DMS 273 (cell line): ENCODE measurements at regions not wholly inside any gene's neighbourhood (a gene's known extent, or its start where the extent isn't known, plus 50 kb on each side); places are given as distances from the start of the nearest gene placed in this dataset.
A peak's percentile ranks its signal among the peaks of the same experiment; 100 is the strongest.

ENCODE experiments used
- DNase-seq: peaks from one replicate; lab custom pipeline; 2025; ENCODE audit not compliant: unreplicated experiment; lab: John Stamatoyannopoulos, UW

GRCh38 chr7:89887489-89887888, 266.8 kb upstream of the STEAP1 start:
- DNase-seq, result no peak

GRCh38 chr7:89908736-89909135, 245.5 kb upstream of the STEAP1 start:
- DNase-seq, result no peak

GRCh38 chr7:89914711-89915110, 239.6 kb upstream of the STEAP1 start:
- DNase-seq, result peak; percentile 48

DNA sequence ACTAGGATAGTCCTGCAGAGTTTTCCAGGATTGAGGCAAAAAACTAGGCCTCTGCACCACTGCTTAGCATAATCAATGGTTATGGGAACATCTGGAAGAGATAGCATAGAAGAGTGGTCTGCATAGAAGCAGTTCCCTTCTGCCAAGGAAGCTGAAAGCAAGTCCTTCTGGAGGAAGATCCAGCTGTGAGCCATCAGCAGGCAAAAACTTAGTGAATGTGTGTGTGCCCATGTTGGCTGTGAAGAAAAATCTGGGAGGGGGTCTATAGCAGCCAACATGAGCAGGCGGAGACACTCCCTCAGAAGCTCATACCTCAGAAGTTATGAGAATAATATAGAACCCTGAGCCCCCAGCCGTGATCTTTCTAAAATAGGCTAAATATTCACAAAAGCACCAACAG, 228.1 kb upstream of the STEAP1 start:
- DNase-seq, result no peak

GRCh38 chr7:89926701-89927100, 227.6 kb upstream of the STEAP1 start:
- no peak for DNase-seq

DNA sequence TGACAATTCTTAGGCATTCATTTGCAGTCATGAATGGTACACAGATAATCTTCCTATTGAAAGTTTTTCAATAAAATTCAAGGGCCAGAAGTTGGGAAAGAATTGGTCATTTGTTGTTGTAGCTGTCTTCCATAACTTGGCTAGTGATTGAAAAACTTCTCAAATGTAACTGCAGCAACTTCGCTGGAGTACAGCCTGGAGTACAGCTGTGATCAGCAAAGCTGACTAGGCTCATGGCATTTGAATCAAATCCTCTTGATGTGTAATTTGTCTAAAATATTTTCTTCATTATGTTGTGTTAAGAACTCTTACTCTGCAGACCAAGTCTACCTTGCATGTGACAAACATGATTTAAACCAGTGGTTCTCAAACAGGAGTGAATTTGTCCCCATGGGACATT, 226.5 kb upstream of the STEAP1 start:
- DNase-seq, result no peak

DNA sequence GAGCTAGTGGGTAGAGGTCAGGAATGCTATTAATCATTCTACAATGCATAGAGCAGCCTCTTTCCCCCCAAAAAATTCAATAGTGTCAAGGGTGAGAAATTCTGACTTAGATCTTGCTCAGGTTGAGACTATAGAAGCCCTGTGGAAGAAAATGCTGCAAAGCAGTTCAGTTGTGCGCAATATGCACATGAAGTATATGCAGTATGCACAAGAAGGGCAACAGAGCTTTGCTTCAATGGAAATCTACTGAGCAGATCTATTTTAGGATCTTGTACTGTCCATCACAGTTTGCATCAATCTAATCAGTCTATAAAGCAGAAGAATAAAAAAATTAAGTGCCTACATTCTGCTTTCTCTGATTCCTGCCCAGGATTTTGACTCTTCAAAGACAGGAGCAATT, 225.8 kb upstream of the STEAP1 start:
- no peak for DNase-seq

GRCh38 chr7:89934101-89934500, 220.2 kb upstream of the STEAP1 start:
- no peak for DNase-seq

GRCh38 chr7:89943525-89944050, 210.7 kb upstream of the STEAP1 start:
- no peak for DNase-seq

- DNase-seq, result no peak
Measured at GRCh38 chr7:89958525-89959068, 195.7 kb upstream of the STEAP1 start.

DNA sequence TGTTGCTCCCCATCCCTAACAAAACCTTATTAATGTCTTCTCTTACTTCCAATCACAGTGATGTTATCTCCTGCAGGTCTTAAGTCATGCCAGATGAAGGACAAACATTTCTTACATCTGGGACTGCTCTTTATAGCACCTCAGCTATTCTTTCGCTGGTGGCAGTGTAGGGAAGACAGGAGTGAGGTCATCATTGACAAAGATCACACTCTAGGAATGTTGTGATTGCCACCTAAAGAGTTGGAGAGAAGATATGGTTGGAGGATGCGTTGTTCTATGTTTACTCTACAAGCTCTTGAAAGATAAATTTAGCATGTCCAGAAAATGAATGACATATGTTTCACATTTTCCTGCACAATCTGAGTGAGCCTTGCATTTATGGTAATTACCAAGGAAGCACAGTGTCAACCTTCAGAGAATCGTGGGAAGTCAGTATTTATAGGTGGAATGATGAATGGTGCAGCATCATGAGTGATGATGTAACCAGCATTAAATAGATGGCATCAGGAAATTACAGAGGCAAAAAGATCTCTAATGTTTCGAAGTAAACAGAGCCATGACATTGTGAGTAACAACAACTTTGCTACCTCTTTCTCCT, 188.1 kb upstream of the STEAP1 start:
- no peak for DNase-seq

DNA sequence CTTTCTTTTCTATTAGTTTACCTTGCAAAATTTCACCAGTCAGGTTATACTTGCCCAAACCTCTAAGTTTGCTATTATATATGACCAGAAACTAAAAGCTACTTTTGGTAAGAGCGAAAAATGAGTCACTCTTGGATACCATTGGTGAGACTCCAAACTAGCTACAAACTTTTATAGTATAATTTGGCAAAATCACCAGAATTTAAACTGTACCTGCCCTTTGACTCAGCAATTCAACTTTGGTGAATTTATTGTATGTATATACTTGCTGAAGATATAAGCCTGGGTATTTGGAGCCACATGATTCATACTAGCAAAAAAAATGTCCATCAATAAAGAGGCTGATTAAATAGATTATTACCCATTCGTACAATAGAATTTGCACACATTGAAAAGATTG, 178.7 kb upstream of the STEAP1 start:
- DNase-seq, result no peak

- DNase-seq, result no peak
Measured at GRCh38 chr7:89987665-89988064, 166.6 kb upstream of the STEAP1 start.

DNA sequence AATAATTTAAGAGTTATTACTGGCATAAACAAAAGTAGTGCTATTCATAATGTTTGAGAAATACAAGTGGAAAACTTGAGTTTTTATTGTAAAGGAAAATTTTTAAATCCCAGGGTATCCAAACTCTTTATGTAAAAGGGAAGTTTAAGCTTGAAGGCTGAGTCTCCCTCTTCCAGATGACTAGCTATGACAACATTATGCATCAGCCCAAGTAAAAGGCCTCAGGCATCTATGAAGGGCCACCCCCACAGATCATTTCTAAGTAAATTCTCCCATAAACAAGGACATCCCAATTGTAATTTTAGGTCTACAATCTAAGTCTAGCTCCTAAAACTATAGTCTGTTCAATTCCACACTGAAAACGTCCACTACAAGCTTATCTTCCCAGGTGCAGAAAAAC, 166.2 kb upstream of the STEAP1 start:
- DNase-seq, result no peak

- DNase-seq, result no peak
Measured at GRCh38 chr7:89989454-89989853, 164.8 kb upstream of the STEAP1 start.

- no peak for DNase-seq
Measured at GRCh38 chr7:89994483-89994882, 159.8 kb upstream of the STEAP1 start.

GRCh38 chr7:89998554-89998953, 155.7 kb upstream of the STEAP1 start:
- no peak for DNase-seq

DNA sequence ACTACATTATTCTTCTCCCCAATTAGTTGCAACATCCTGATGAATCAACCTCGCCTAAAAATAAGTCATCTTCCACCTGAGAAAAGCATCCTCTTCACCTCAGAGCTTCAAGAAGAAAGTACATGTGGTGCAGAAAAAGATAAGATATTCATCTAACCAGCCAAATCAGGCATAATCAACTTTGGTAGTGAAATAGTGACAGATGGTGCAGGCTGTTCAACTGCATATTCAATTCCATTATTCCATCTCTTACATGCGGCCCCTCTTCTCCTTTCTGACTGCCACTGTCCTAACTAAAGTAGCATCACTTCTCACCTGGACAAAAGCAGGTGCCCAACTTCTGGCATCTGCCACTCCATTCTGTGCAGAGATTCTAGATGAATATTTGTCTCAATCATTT, 148.4 kb upstream of the STEAP1 start:
- peak; percentile 79 for DNase-seq

DNA sequence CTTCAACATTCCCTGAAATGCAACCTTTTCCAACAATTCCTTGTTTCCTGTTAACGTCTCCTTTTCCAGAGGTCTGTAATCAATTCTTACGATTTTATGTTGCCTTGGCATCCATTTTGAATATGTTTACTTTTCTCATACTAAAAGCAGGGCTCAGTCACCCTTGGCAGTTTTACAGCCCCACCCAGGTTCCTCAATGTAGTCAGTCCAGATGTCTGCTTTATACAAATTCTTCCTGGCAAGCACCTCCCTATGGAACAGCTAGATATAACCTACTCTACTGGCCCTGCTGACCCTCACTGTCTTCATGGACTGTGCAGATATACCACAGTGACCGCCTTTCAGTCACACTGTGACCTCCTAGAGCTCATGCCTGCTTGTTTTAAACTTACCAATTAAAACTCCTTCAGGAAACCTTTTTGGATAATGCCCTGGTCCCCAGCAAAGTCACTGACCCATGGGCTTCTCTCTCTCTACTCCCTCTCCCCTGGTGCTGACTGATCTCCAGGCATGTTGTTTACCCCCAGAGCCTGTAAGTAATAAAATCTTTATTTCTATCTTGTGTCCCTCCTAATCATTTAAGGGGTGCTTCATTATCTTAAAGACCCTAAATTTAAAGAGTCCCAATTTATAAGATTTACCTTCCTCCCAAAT, 147.1 kb upstream of the STEAP1 start:
- peak; percentile 82 for DNase-seq

- DNase-seq, result no peak
Measured at GRCh38 chr7:90007831-90008230, 146.4 kb upstream of the STEAP1 start.

GRCh38 chr7:90022213-90022612, 132.1 kb upstream of the STEAP1 start:
- DNase-seq, result no peak

DNA sequence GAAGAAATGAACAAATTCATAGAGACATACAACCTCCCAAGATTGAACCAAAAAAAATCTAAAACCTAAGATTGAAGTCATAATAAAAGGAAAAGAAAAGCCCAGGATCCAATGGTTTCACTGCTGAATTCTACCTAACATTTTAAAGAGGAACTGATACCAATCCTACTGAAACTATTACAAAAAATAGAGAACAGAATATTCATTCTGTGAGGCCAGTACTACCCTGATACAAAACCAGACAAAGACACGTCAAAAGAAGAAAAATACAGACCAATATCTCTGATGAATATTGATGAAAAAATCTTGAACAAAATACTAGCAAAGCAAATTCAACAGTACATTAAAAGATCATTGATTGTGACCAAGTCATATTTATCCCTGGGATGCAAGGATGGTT, 128.5 kb upstream of the STEAP1 start:
- DNase-seq, result no peak

- DNase-seq, result no peak
Measured at GRCh38 chr7:90033850-90034249, 120.4 kb upstream of the STEAP1 start.
